Common myeloid progenitor, CD34-positive (primary cell): ENCODE measurements at regions not wholly inside any gene's neighbourhood (a gene's known extent, or its start where the extent isn't known, plus 50 kb on each side); places are given as distances from the start of the nearest gene placed in this dataset.

Experiments used
- CTCF ChIA-PET: fragments of 350-600 bp; sonication (Branson Sonifier 250); formaldehyde crosslinking; loops from one replicate; lab custom pipeline; 2021; ENCODE audit warnings: antibody characterized with exemption; lab: Charles Lee
- POLR2A ChIA-PET: fragments of 350-600 bp; sonication (Branson Sonifier 250); formaldehyde crosslinking; loops from one replicate; lab custom pipeline; 2021; ENCODE audit warnings: antibody characterized with exemption; lab: Charles Lee
- DNase-seq, 3 donors: peaks; one replicate each; pipeline versions ENCODE4 v3.0.0 to v3.0.0-alpha.2; 2013
- H3K27ac ChIP-seq, 2 experiments: 1 replicate in 1 of 2; 2 replicates in 1 of 2; pipeline ENCODE4 v1.7.0; 2013; ENCODE audit warnings: inconsistent platforms in 2 of 2, low read length in 2 of 2, mild to moderate bottlenecking in 2 of 2, low read depth in 1 of 2, moderate library complexity in 1 of 2; ENCODE audit not compliant: severe bottlenecking in 2 of 2, insufficient read depth in 1 of 2, poor library complexity in 1 of 2
- H3K27me3 ChIP-seq, 5 experiments: replicated peaks in 2 of 5; 1 replicate in 3 of 5; 2 replicates in 2 of 5; pipeline versions ENCODE4 v1.6.1 to v1.7.0; 2013; ENCODE audit warnings: low read length in 4 of 5, mild to moderate bottlenecking in 2 of 5, moderate library complexity in 2 of 5, inconsistent platforms in 1 of 5; ENCODE audit not compliant: insufficient read depth in 5 of 5, control insufficient read depth in 4 of 5
- H3K36me3 ChIP-seq, 4 experiments: 1 replicate in 2 of 4; 2 replicates in 2 of 4; pipeline versions ENCODE4 v1.6.1 to v1.7.0; 2013; ENCODE audit warnings: low read length in 3 of 4, control low read depth in 1 of 4, mild to moderate bottlenecking in 1 of 4; ENCODE audit not compliant: control insufficient read depth in 4 of 4, insufficient read depth in 4 of 4
- H3K4me1 ChIP-seq, 4 experiments: 1 replicate in 3 of 4; 2 replicates in 1 of 4; pipeline versions ENCODE4 v1.6.1 to v1.7.1; 2013; ENCODE audit warnings: low read length in 3 of 4, mild to moderate bottlenecking in 3 of 4, control low read depth in 1 of 4, inconsistent platforms in 1 of 4, moderate library complexity in 1 of 4; ENCODE audit not compliant: control insufficient read depth in 4 of 4, insufficient read depth in 4 of 4; ENCODE audit errors: control extremely low read depth in 1 of 4
- H3K4me3 ChIP-seq, 7 experiments: 1 replicate in 4 of 7; 2 replicates in 3 of 7; pipeline versions ENCODE4 v1.5.1 to v1.7.0; 2013; ENCODE audit warnings: mild to moderate bottlenecking in 7 of 7, low read length in 6 of 7, moderate library complexity in 6 of 7, inconsistent platforms in 2 of 7, low read depth in 2 of 7, control low read depth in 1 of 7; ENCODE audit not compliant: insufficient read depth in 4 of 7, control insufficient read depth in 1 of 7; ENCODE audit errors: extremely low read depth in 1 of 7
- H3K9me3 ChIP-seq, 5 experiments: 1 replicate in 4 of 5; 2 replicates in 1 of 5; pipeline versions ENCODE4 v1.6.1 to v1.7.1; 2013; ENCODE audit warnings: low read length in 4 of 5, mild to moderate bottlenecking in 2 of 5, inconsistent platforms in 1 of 5, low read depth in 1 of 5, moderate library complexity in 1 of 5; ENCODE audit not compliant: control insufficient read depth in 4 of 5, insufficient read depth in 2 of 5; ENCODE audit errors: control extremely low read depth in 1 of 5
- WGBS: methylation state at CpG from one replicate; pipeline ENCODE4 v1.1.5; 2013; ENCODE audit not compliant: insufficient coverage; 5-methylcytosine and 5-hydroxymethylcytosine counted together

- H3K4me3 ChIP-seq = no peak overlapping the region
- 100% methylated on average over 1 of the region's 2 CpGs for WGBS
- H3K4me1 ChIP-seq = no peaks in the 10 kb centered on the region
- peaks cover 0 to 6% (median 4%) of the 10 kb centered on the region in 5 experiments for H3K9me3 ChIP-seq
- H3K36me3 ChIP-seq = no peaks in the 10 kb centered on the region
- H3K27ac ChIP-seq = no peak overlapping the region
- H3K27me3 ChIP-seq = peaks cover 0 to 14% (median 0%) of the 10 kb centered on the region in 5 experiments
- DNase-seq = no peak
- ChIA-PET CTCF (no interaction called here), POLR2A (no interaction called here)
These were observed 197.4 kb downstream of the FBXO15 start for GRCh38 chr18:73950116-73950700.

GRCh38 chr18:73948497-73948896, 199.1 kb downstream of the FBXO15 start:
- Histone ChIP-seq H3K4me3 (no peak overlapping the region), H3K27me3 (peaks cover 0 to 7% (median 0%) of the 10 kb centered on the region in 5 experiments), H3K9me3 (peaks cover 0 to 5% (median 4%) of the 10 kb centered on the region in 5 experiments), H3K4me1 (no peaks in the 10 kb centered on the region), H3K27ac (no peak overlapping the region), H3K36me3 (no peaks in the 10 kb centered on the region)
- WGBS = 100% methylated on average over 2 of the region's 3 CpGs
- DNase-seq = no peak
- POLR2A ChIA-PET = no interaction called here
- CTCF ChIA-PET = no interaction called here

GRCh38 chr18:73948084-73948483, 199.6 kb downstream of the FBXO15 start:
- POLR2A ChIA-PET = no interaction called here
- H3K27me3 ChIP-seq = peaks cover 0 to 5% (median 0%) of the 10 kb centered on the region in 5 experiments
- no peaks in the 10 kb centered on the region for H3K36me3 ChIP-seq
- CTCF ChIA-PET = no interaction called here
- H3K9me3 ChIP-seq = peaks cover 0 to 5% (median 4%) of the 10 kb centered on the region in 5 experiments
- H3K4me1 ChIP-seq = no peaks in the 10 kb centered on the region
- H3K4me3 ChIP-seq = no peak overlapping the region
- 72% methylated on average over 3 of the region's 4 CpGs for WGBS
- DNase-seq = no peak
- no peak overlapping the region for H3K27ac ChIP-seq

GRCh38 chr18:73947180-73947921, 200.3 kb downstream of the FBXO15 start:
- DNase-seq = no peak
- H3K27me3 ChIP-seq = peaks cover 0 to 4% (median 0%) of the 10 kb centered on the region in 5 experiments
- no peaks in the 10 kb centered on the region for H3K36me3 ChIP-seq
- no peaks in the 10 kb centered on the region for H3K4me1 ChIP-seq
- no peak overlapping the region for H3K4me3 ChIP-seq
- H3K27ac ChIP-seq = no peak overlapping the region
- H3K9me3 ChIP-seq = peaks cover 0 to 5% (median 4%) of the 10 kb centered on the region in 5 experiments
- CTCF ChIA-PET = no interaction called here
- 63% methylated on average over 4 of the region's 6 CpGs for WGBS
- POLR2A ChIA-PET = no interaction called here

GRCh38 chr18:73945130-73945792, 202.4 kb downstream of the FBXO15 start:
- ChIA-PET POLR2A (no interaction called here), CTCF (no interaction called here)
- Histone ChIP-seq H3K4me3 (no peak overlapping the region), H3K9me3 (peaks cover 0 to 5% (median 4%) of the 10 kb centered on the region in 5 experiments), H3K4me1 (no peaks in the 10 kb centered on the region), H3K36me3 (no peaks in the 10 kb centered on the region), H3K27ac (no peak overlapping the region), H3K27me3 (peaks cover 0 to 6% (median 0%) of the 10 kb centered on the region in 5 experiments)
- WGBS = 95% methylated on average over 2 of the region's 3 CpGs
- DNase-seq = no peak

GRCh38 chr18:73944715-73945114, 202.9 kb downstream of the FBXO15 start:
- peaks cover 0 to 5% (median 2%) of the 10 kb centered on the region in 5 experiments for H3K9me3 ChIP-seq
- H3K27ac ChIP-seq = no peak overlapping the region
- CTCF ChIA-PET = no interaction called here
- H3K4me1 ChIP-seq = no peaks in the 10 kb centered on the region
- WGBS = 100% methylated on average over 1 of the region's 1 CpG
- peaks cover 0 to 10% (median under 1%) of the 10 kb centered on the region in 5 experiments for H3K27me3 ChIP-seq
- POLR2A ChIA-PET = no interaction called here
- H3K36me3 ChIP-seq = no peaks in the 10 kb centered on the region
- no peak for DNase-seq
- H3K4me3 ChIP-seq = no peak overlapping the region

- ChIA-PET CTCF (no interaction called here), POLR2A (no interaction called here)
- 100% methylated on average over 6 of the region's 9 CpGs for WGBS
- no peaks in the 10 kb centered on the region for H3K4me1 ChIP-seq
- peaks cover 0 to 10% (median 3%) of the 10 kb centered on the region in 5 experiments for H3K27me3 ChIP-seq
- DNase-seq = no peak
- H3K36me3 ChIP-seq = no peaks in the 10 kb centered on the region
- H3K9me3 ChIP-seq = peaks cover 0 to 2% (median 0%) of the 10 kb centered on the region in 5 experiments
- H3K4me3 ChIP-seq = no peak overlapping the region
- no peak overlapping the region for H3K27ac ChIP-seq
These were observed 203.9 kb downstream of the FBXO15 start for GRCh38 chr18:73943763-73944162.
